ENCODE measurements at regions not wholly inside any gene's neighbourhood (a gene's known extent, or its start where the extent isn't known, plus 50 kb on each side); places are given as distances from the start of the nearest gene placed in this dataset.
"Not testable (repeated sequence)": the region's sequence is repeated elsewhere in the genome, so short reads cannot be mapped to it uniquely, and the experiment has no call there.

GRCh38 chr6:97347111-97347510 lies 64.1 kb upstream of the MMS22L start:
- DNase-seq (ENCODE audit: low read depth in 2 of 2) = no peak

GRCh38 chr6:97361286-97361685 lies 78.3 kb upstream of the MMS22L start:
- DNase-seq (ENCODE audit: low read depth in 2 of 2) = no peak

GRCh38 chr6:97364327-97364726 lies 81.3 kb upstream of the MMS22L start:
- no peak for DNase-seq (ENCODE audit: low read depth in 2 of 2)

GRCh38 chr6:97382071-97382470 lies 99.1 kb upstream of the MMS22L start:
- DNase-seq (ENCODE audit: low read depth in 2 of 2) = not testable (repeated sequence)

GRCh38 chr6:97392735-97393134 lies 109.7 kb upstream of the MMS22L start:
- DNase-seq (ENCODE audit: low read depth in 2 of 2) = no peak

GRCh38 chr6:97394160-97394748 lies 111.2 kb upstream of the MMS22L start:
- peak in 1 of 2 donors; percentile 25 for DNase-seq (ENCODE audit: low read depth in 2 of 2)

- DNase-seq (ENCODE audit: low read depth in 2 of 2) = no peak
Measured at GRCh38 chr6:97396880-97397279, 113.9 kb upstream of the MMS22L start.

GRCh38 chr6:97399208-97399607 lies 116.2 kb upstream of the MMS22L start:
- DNase-seq (ENCODE audit: low read depth in 2 of 2) = no peak

GRCh38 chr6:97401533-97401932 lies 118.5 kb upstream of the MMS22L start:
- no peak for DNase-seq (ENCODE audit: low read depth in 2 of 2)

- DNase-seq (ENCODE audit: low read depth in 2 of 2) = no peak
Measured at GRCh38 chr6:97405818-97406409, 122.9 kb upstream of the MMS22L start.

GRCh38 chr6:97406633-97407032 lies 123.6 kb upstream of the MMS22L start:
- no peak for DNase-seq (ENCODE audit: low read depth in 2 of 2)

- DNase-seq (ENCODE audit: low read depth in 2 of 2) = no peak
Measured at GRCh38 chr6:97411610-97412009, 128.6 kb upstream of the MMS22L start.

- no peak for DNase-seq (ENCODE audit: low read depth in 2 of 2)
Measured at GRCh38 chr6:97412511-97412910, 129.5 kb upstream of the MMS22L start.

- DNase-seq (ENCODE audit: low read depth in 2 of 2) = no peak
Measured at GRCh38 chr6:97422171-97422570, 139.2 kb upstream of the MMS22L start.

- no peak for DNase-seq (ENCODE audit: low read depth in 2 of 2)
Measured at GRCh38 chr6:97423190-97423589, 140.2 kb upstream of the MMS22L start.

GRCh38 chr6:97427648-97428047 lies 144.6 kb upstream of the MMS22L start:
- no peak for DNase-seq (ENCODE audit: low read depth in 2 of 2)

GRCh38 chr6:97437087-97437486 lies 154.1 kb upstream of the MMS22L start:
- DNase-seq (ENCODE audit: low read depth in 2 of 2) = no peak

- no peak for DNase-seq (ENCODE audit: low read depth in 2 of 2)
Measured at GRCh38 chr6:97438011-97438671, 155.1 kb upstream of the MMS22L start.

GRCh38 chr6:97440590-97441176 lies 157.7 kb upstream of the MMS22L start:
- no peak for DNase-seq (ENCODE audit: low read depth in 2 of 2)

GRCh38 chr6:97443408-97444080 lies 160.5 kb upstream of the MMS22L start:
- no peak for DNase-seq (ENCODE audit: low read depth in 2 of 2)

GRCh38 chr6:97445407-97445806 lies 162.4 kb upstream of the MMS22L start:
- DNase-seq (ENCODE audit: low read depth in 2 of 2) = no peak

GRCh38 chr6:97449444-97449966 lies 166.5 kb upstream of the MMS22L start:
- no peak for DNase-seq (ENCODE audit: low read depth in 2 of 2)

Data from activated CD8-positive, alpha-beta memory T cell treated with anti-CD3 and anti-CD28 coated beads for 4 hours (primary cell).